Sigmoid colon (tissue), 6 donors: ENCODE measurements at regions not wholly inside any gene's neighbourhood (a gene's known extent, or its start where the extent isn't known, plus 50 kb on each side); places are given as distances from the start of the nearest gene placed in this dataset.

Source experiments
- DNase-seq: peaks from one replicate; pipeline ENCODE4 v3.0.0-alpha.2; 2019
- H3K27ac ChIP-seq, 4 donors: fragments of 200-600 bp; sonication (generic); one replicate each; pipeline ENCODE4 v1.5.1; 2016 to 2019; ENCODE audit warnings: mild to moderate bottlenecking in 1 of 4
- H3K27me3 ChIP-seq, 3 donors: fragments of 200-600 bp; sonication (generic); one replicate each; pipeline ENCODE4 v1.5.1; 2019; ENCODE audit warnings: mild to moderate bottlenecking in 1 of 3
- H3K36me3 ChIP-seq, 4 donors: fragments of 200-600 bp; sonication (generic); one replicate each; pipeline ENCODE4 v1.5.1; 2016 to 2019
- H3K4me1 ChIP-seq, 4 donors: fragments of 200-600 bp; sonication (generic); one replicate each; pipeline ENCODE4 v1.5.1; 2017 to 2019
- H3K4me3 ChIP-seq, 4 donors: fragments of 200-600 bp; sonication (generic); one replicate each; pipeline ENCODE4 v1.5.1; 2017 to 2019; ENCODE audit warnings: mild to moderate bottlenecking in 2 of 4, moderate library complexity in 1 of 4
- H3K9me3 ChIP-seq, 4 donors: fragments of 200-600 bp in 3 of 4; sonication (generic) in 3 of 4; one replicate each; pipeline versions ENCODE4 v1.5.1 to v1.6.1; 2013 to 2019
- EP300 ChIP-seq, 4 donors: sonication (generic); formaldehyde crosslinking; IDR thresholded peaks; one replicate each; pipeline ENCODE4 v1.6.1; 2017; ENCODE audit warnings: antibody characterized with exemption in 4 of 4
- POLR2A ChIP-seq, 2 donors: fragments of 450-650 bp; IDR thresholded peaks; one replicate each; pipeline ENCODE4 v1.6.1; 2016; ENCODE audit warnings: antibody characterized with exemption in 2 of 2, mild to moderate bottlenecking in 2 of 2, moderate library complexity in 2 of 2
- POLR2AphosphoS5 ChIP-seq, 4 donors: sonication (generic); formaldehyde crosslinking; IDR thresholded peaks; one replicate each; pipeline ENCODE4 v1.6.1; 2017; ENCODE audit warnings: antibody characterized with exemption in 4 of 4
- WGBS, 2 donors: extraction: QIAGEN DNeasy Blood & Tissue Kit; methylation state at CpG; one replicate each; pipeline ENCODE4 v1.1.7; 2013; 5-methylcytosine and 5-hydroxymethylcytosine counted together
- intact Hi-C: fragments of 100-400 bp; cut with DNase I; formaldehyde crosslinking; loops from one replicate; pipeline ENCODE4 v1.15.1; 2023
- TF ChIP-seq, protein P1 (sequence below), 4 experiments: fragments of 450-650 bp in 3 of 4; fragments of 200-600 bp in 1 of 4; IDR thresholded peaks; one replicate each; pipeline ENCODE4 v1.5.1; 2016 to 2019; ENCODE audit warnings: antibody characterized with exemption in 4 of 4, mild to moderate bottlenecking in 3 of 4, moderate library complexity in 2 of 4
- donor health status: healthy with polysubstance abuse.
- donor health status: healthy.

DNA sequence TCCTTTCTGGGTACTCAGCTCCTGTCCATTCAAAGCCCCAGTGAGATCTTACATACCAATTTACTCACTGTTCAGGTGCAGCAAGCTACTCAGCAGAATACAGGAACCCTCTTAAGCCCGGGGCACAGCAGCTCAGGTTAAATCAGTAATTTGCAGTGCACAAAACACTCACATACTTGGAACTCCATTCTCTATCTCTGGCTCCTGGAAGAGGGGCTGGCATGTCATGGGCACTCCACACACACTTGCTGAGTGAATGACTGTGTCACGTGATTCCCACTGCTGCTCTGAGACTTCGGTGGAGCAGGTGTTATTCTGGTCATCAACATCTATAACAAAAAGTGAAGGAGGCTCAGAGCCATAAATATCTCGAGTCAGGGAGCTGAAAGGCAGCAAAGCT, 157.3 kb upstream of the BDNF start:
- no peak for DNase-seq
- Histone ChIP-seq H3K9me3 (no peaks in the 10 kb centered on the region), H3K27me3 (no peaks in the 10 kb centered on the region), H3K4me3 (no peak overlapping the region), H3K4me1 (no peaks in the 10 kb centered on the region), H3K36me3 (no peaks in the 10 kb centered on the region), H3K27ac (no peak overlapping the region)
- TF ChIP-seq POLR2AphosphoS5 (IDR thresholded peaks at IDR 0.05) (no peak), EP300 (IDR thresholded peaks at IDR 0.05) (no peak), POLR2A (IDR thresholded peaks at IDR 0.05) (no peak)
- TF ChIP-seq, protein P1, sequence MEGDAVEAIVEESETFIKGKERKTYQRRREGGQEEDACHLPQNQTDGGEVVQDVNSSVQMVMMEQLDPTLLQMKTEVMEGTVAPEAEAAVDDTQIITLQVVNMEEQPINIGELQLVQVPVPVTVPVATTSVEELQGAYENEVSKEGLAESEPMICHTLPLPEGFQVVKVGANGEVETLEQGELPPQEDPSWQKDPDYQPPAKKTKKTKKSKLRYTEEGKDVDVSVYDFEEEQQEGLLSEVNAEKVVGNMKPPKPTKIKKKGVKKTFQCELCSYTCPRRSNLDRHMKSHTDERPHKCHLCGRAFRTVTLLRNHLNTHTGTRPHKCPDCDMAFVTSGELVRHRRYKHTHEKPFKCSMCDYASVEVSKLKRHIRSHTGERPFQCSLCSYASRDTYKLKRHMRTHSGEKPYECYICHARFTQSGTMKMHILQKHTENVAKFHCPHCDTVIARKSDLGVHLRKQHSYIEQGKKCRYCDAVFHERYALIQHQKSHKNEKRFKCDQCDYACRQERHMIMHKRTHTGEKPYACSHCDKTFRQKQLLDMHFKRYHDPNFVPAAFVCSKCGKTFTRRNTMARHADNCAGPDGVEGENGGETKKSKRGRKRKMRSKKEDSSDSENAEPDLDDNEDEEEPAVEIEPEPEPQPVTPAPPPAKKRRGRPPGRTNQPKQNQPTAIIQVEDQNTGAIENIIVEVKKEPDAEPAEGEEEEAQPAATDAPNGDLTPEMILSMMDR (IDR thresholded peaks at IDR 0.05) = no peak
- WGBS, 2 donors = 50 to 72% methylated on average over 4 of the region's 4 CpGs
- intact Hi-C loops = no loop called here

DNA sequence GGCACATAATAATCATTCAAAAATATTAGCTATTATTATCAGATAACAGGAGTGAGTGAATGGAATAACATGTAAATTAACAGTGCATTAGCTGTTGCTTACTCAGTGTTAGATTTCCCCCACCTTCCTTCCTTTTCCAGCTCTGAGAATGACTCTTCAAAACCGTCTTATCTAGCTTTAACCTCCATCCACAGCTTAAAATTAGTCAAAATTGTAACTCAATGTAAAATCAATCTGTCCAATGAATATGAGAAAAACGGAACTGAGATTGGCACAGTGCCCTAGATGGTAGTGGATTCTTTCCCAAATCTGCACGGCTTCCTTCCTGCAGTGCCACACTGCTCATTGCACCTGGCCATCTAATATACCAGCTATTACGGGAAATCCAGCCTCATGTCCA, 156.8 kb upstream of the BDNF start:
- intact Hi-C loops = no loop called here
- no peak overlapping the region for H3K27ac ChIP-seq
- H3K9me3 ChIP-seq = no peaks in the 10 kb centered on the region
- no peaks in the 10 kb centered on the region for H3K27me3 ChIP-seq
- H3K36me3 ChIP-seq = no peaks in the 10 kb centered on the region
- TF ChIP-seq POLR2AphosphoS5 (IDR thresholded peaks at IDR 0.05) (no peak), EP300 (IDR thresholded peaks at IDR 0.05) (no peak), POLR2A (IDR thresholded peaks at IDR 0.05) (no peak)
- TF ChIP-seq, protein P1 (IDR thresholded peaks at IDR 0.05) = no peak
- no peak for DNase-seq
- WGBS, 2 donors = 78 to 83% methylated on average over 4 of the region's 4 CpGs
- no peaks in the 10 kb centered on the region for H3K4me1 ChIP-seq
- no peak overlapping the region for H3K4me3 ChIP-seq

DNA sequence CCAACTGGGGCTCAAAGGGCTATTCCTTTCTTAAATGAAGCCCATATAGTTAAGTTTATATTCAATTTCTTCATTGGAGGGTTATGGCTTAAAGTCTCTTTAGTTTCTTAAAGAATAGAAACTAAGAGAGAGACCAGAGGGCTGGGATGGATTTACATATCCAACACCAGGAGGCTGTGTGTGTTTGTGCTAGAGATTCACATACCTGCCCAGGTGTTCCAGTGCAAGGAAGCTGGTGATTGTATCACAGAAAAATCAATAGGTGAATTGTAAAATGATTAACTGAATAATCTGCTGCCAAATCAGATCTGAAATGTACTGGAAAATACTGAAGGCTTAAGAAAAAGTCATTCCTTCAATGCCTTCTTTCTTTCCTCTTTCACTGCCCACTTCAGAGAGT, 148.2 kb upstream of the BDNF start:
- H3K4me3 ChIP-seq = no peak overlapping the region
- H3K4me1 ChIP-seq = no peaks in the 10 kb centered on the region
- DNase-seq = no peak
- no peaks in the 10 kb centered on the region for H3K27me3 ChIP-seq
- TF ChIP-seq POLR2A (IDR thresholded peaks at IDR 0.05) = no peak
- TF ChIP-seq, protein P1 (IDR thresholded peaks at IDR 0.05) = no peak
- TF ChIP-seq POLR2AphosphoS5 (IDR thresholded peaks at IDR 0.05) = no peak
- H3K27ac ChIP-seq = no peak overlapping the region
- intact Hi-C loops = no loop called here
- no peaks in the 10 kb centered on the region for H3K9me3 ChIP-seq
- no peaks in the 10 kb centered on the region for H3K36me3 ChIP-seq

DNA sequence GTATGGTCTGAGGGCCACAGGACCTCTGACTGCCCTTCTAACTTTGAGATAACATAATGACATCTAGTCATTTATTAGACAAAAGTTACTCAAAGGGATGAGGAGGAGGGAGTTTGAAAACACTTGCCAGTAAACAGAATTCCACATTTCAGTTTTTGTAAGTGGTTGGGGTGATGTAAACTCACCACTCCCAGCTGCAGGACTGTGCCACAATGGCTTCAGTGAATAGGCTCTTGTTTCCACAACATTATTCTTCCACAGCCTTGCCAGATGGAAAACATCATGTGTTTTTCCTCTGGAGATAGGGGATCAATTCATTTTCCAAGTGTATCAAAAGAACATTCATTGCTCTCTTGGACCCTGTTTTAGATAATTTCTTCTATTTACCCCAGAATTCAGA, 147.2 kb upstream of the BDNF start:
- Histone ChIP-seq H3K36me3 (no peaks in the 10 kb centered on the region), H3K27ac (no peak overlapping the region)
- intact Hi-C loops = no loop called here

DNA sequence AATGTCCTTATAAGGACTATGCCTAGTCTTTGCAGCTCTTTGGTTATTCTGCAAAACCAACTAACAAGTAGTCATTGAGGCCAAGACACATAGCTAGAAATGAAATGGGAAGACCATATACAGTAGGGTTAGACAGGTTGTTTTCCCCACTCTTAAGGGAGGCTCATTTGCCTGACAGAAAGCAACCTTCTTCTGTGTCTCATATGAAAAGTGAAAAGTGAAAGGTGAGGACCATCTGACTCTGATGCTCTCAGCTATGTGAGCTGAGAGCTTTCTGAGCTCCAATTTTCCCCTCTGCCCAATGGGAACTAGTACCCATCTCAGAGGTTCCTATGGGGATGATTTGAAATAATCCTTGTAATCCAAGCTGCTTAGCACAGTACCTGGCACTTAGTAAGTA, 142.0 kb upstream of the BDNF start:
- Histone ChIP-seq H3K27ac (no peak overlapping the region), H3K36me3 (no peaks in the 10 kb centered on the region), H3K27me3 (no peaks in the 10 kb centered on the region), H3K4me3 (no peak overlapping the region), H3K4me1 (no peaks in the 10 kb centered on the region), H3K9me3 (peaks cover 0 to 3% (median 0%) of the 10 kb centered on the region in 4 donors)
- intact Hi-C loops = no loop called here
- DNase-seq = no peak
- TF ChIP-seq, protein P1 (IDR thresholded peaks at IDR 0.05) = no peak
- TF ChIP-seq POLR2AphosphoS5 (IDR thresholded peaks at IDR 0.05) = no peak
- no peak for TF ChIP-seq EP300 (IDR thresholded peaks at IDR 0.05)
- no peak for TF ChIP-seq POLR2A (IDR thresholded peaks at IDR 0.05)

More for the DNA sequence above, 147.2 kb upstream of the BDNF start:
- TF ChIP-seq, protein P1 (IDR thresholded peaks at IDR 0.05) = no peak
- TF ChIP-seq POLR2A (IDR thresholded peaks at IDR 0.05) = no peak
- TF ChIP-seq POLR2AphosphoS5 (IDR thresholded peaks at IDR 0.05) = no peak
- TF ChIP-seq EP300 (IDR thresholded peaks at IDR 0.05) = no peak
- Histone ChIP-seq H3K4me3 (no peak overlapping the region), H3K4me1 (no peaks in the 10 kb centered on the region), H3K9me3 (peaks cover 0 to 3% (median 0%) of the 10 kb centered on the region in 4 donors), H3K27me3 (no peaks in the 10 kb centered on the region)
- DNase-seq = no peak
